Activated CD8-positive, alpha-beta memory T cell treated with anti-CD3 and anti-CD28 coated beads, Interleukin-2, amount 10 ng/mL, durations not matched to agents 7 days and 5 days (primary cell): ENCODE measurements at regions not wholly inside any gene's neighbourhood (a gene's known extent, or its start where the extent isn't known, plus 50 kb on each side); places are given as distances from the start of the nearest gene placed in this dataset.

ENCODE experiments used
- ATAC-seq: fragments of 150-1000 bp; cut with Tn5 transposase; one replicate; pipeline ENCODE4 v1.10.0; 2021; ENCODE audit warnings: moderate library complexity
- CTCF ChIA-PET: fragments of 350-600 bp; sonication (Branson Sonifier 250); formaldehyde crosslinking; loops from one replicate; lab custom pipeline; 2021; ENCODE audit warnings: antibody characterized with exemption; lab: Charles Lee
- DNase-seq: peaks from one replicate; pipeline ENCODE4 v3.0.0-alpha.2; 2020
- H3K27ac Mint-ChIP-seq: one replicate; pipeline ENCODE4 v1.8.0; 2021; ENCODE audit warnings: mild to moderate bottlenecking, mixed read lengths
- H3K27me3 Mint-ChIP-seq: one replicate; pipeline ENCODE4 v1.8.0; 2021; ENCODE audit warnings: mixed read lengths
- H3K36me3 Mint-ChIP-seq: one replicate; pipeline ENCODE4 v1.8.0; 2021; ENCODE audit warnings: mild to moderate bottlenecking, mixed read lengths
- H3K4me1 Mint-ChIP-seq: one replicate; pipeline ENCODE4 v1.8.0; 2021; ENCODE audit warnings: mixed read lengths
- H3K4me3 Mint-ChIP-seq: one replicate; pipeline ENCODE4 v1.8.0; 2021; ENCODE audit warnings: mild to moderate bottlenecking, moderate library complexity, mixed read lengths
- H3K9me3 Mint-ChIP-seq: one replicate; pipeline ENCODE4 v1.8.0; 2022; ENCODE audit warnings: low read depth, mixed read lengths

GRCh38 chr1:238672806-238673205 lies 713.6 kb upstream of the CHRM3 start:
- Mint-ChIP-seq H3K4me1 (no peaks in the 10 kb centered on the region), H3K4me3 (no peak overlapping the region), H3K27me3 (no peaks in the 10 kb centered on the region), H3K27ac (no peak overlapping the region), H3K9me3 (peaks cover 7% of the 10 kb centered on the region), H3K36me3 (no peaks in the 10 kb centered on the region)
- CTCF ChIA-PET, result no interaction called here
- DNase-seq (no peak), ATAC-seq (no peak)

GRCh38 chr1:238672262-238672661 lies 714.1 kb upstream of the CHRM3 start:
- DNase-seq, result no peak
- H3K27ac Mint-ChIP-seq, result no peak overlapping the region
- peaks cover 7% of the 10 kb centered on the region for H3K9me3 Mint-ChIP-seq
- no peak for ATAC-seq
- H3K27me3 Mint-ChIP-seq, result no peaks in the 10 kb centered on the region
- no peaks in the 10 kb centered on the region for H3K4me1 Mint-ChIP-seq
- no peak overlapping the region for H3K4me3 Mint-ChIP-seq
- CTCF ChIA-PET, result no interaction called here
- no peaks in the 10 kb centered on the region for H3K36me3 Mint-ChIP-seq

- H3K4me3 Mint-ChIP-seq, result no peak overlapping the region
- no peaks in the 10 kb centered on the region for H3K36me3 Mint-ChIP-seq
- H3K27me3 Mint-ChIP-seq, result no peaks in the 10 kb centered on the region
- no peak overlapping the region for H3K27ac Mint-ChIP-seq
- DNase-seq (no peak), ATAC-seq (no peak)
- H3K4me1 Mint-ChIP-seq, result no peaks in the 10 kb centered on the region
- CTCF ChIA-PET, result no interaction called here
- H3K9me3 Mint-ChIP-seq, result peaks cover 11% of the 10 kb centered on the region
These were observed 722.2 kb upstream of the CHRM3 start for GRCh38 chr1:238664139-238664538.

GRCh38 chr1:238660849-238661248 lies 725.5 kb upstream of the CHRM3 start:
- H3K4me3 Mint-ChIP-seq, result no peak overlapping the region
- H3K36me3 Mint-ChIP-seq, result no peaks in the 10 kb centered on the region
- H3K27ac Mint-ChIP-seq, result no peak overlapping the region
- H3K4me1 Mint-ChIP-seq, result no peaks in the 10 kb centered on the region
- peaks cover 7% of the 10 kb centered on the region for H3K9me3 Mint-ChIP-seq
- ATAC-seq (no peak), DNase-seq (no peak)
- CTCF ChIA-PET, result no interaction called here
- H3K27me3 Mint-ChIP-seq, result no peaks in the 10 kb centered on the region

GRCh38 chr1:238658763-238659162 lies 727.6 kb upstream of the CHRM3 start:
- H3K27ac Mint-ChIP-seq, result no peak overlapping the region
- H3K27me3 Mint-ChIP-seq, result no peaks in the 10 kb centered on the region
- peaks cover 10% of the 10 kb centered on the region for H3K9me3 Mint-ChIP-seq
- H3K36me3 Mint-ChIP-seq, result no peaks in the 10 kb centered on the region
- DNase-seq (no peak), ATAC-seq (no peak)
- CTCF ChIA-PET, result no interaction called here
- no peaks in the 10 kb centered on the region for H3K4me1 Mint-ChIP-seq
- no peak overlapping the region for H3K4me3 Mint-ChIP-seq

- DNase-seq (no peak), ATAC-seq (no peak)
- H3K27me3 Mint-ChIP-seq, result no peaks in the 10 kb centered on the region
- H3K4me3 Mint-ChIP-seq, result no peak overlapping the region
- H3K4me1 Mint-ChIP-seq, result no peaks in the 10 kb centered on the region
- no peak overlapping the region for H3K27ac Mint-ChIP-seq
- H3K36me3 Mint-ChIP-seq, result no peaks in the 10 kb centered on the region
- CTCF ChIA-PET, result no interaction called here
- H3K9me3 Mint-ChIP-seq, result peaks cover 3% of the 10 kb centered on the region
These were observed 732.6 kb upstream of the CHRM3 start for GRCh38 chr1:238653693-238654321.

GRCh38 chr1:238652346-238652968 lies 733.9 kb upstream of the CHRM3 start:
- no peak for DNase-seq
- peaks cover 3% of the 10 kb centered on the region for H3K9me3 Mint-ChIP-seq
- H3K27me3 Mint-ChIP-seq, result no peaks in the 10 kb centered on the region
- no peak for ATAC-seq
- no peak overlapping the region for H3K27ac Mint-ChIP-seq
- no peaks in the 10 kb centered on the region for H3K4me1 Mint-ChIP-seq
- CTCF ChIA-PET, result no interaction called here
- H3K36me3 Mint-ChIP-seq, result no peaks in the 10 kb centered on the region
- H3K4me3 Mint-ChIP-seq, result no peak overlapping the region

GRCh38 chr1:238649200-238649599 lies 737.2 kb upstream of the CHRM3 start:
- CTCF ChIA-PET, result no interaction called here
- DNase-seq (no peak), ATAC-seq (no peak)
- Mint-ChIP-seq H3K4me3 (no peak overlapping the region), H3K27me3 (no peaks in the 10 kb centered on the region), H3K9me3 (peaks cover 2% of the 10 kb centered on the region), H3K27ac (no peak overlapping the region), H3K36me3 (no peaks in the 10 kb centered on the region), H3K4me1 (no peaks in the 10 kb centered on the region)

- no peak for ATAC-seq
- H3K36me3 Mint-ChIP-seq, result no peaks in the 10 kb centered on the region
- peaks cover 2% of the 10 kb centered on the region for H3K9me3 Mint-ChIP-seq
- CTCF ChIA-PET, result no interaction called here
- H3K4me1 Mint-ChIP-seq, result no peaks in the 10 kb centered on the region
- no peak overlapping the region for H3K4me3 Mint-ChIP-seq
- DNase-seq, result no peak
- H3K27me3 Mint-ChIP-seq, result no peaks in the 10 kb centered on the region
- no peak overlapping the region for H3K27ac Mint-ChIP-seq
These were observed 737.6 kb upstream of the CHRM3 start for GRCh38 chr1:238648751-238649150.

GRCh38 chr1:238648296-238648695 lies 738.1 kb upstream of the CHRM3 start:
- Mint-ChIP-seq H3K4me1 (no peaks in the 10 kb centered on the region), H3K27me3 (no peaks in the 10 kb centered on the region), H3K4me3 (no peak overlapping the region), H3K27ac (no peak overlapping the region), H3K36me3 (no peaks in the 10 kb centered on the region), H3K9me3 (peaks cover 2% of the 10 kb centered on the region)
- ATAC-seq, result no peak
- CTCF ChIA-PET, result no interaction called here
- no peak for DNase-seq

GRCh38 chr1:238647877-238648276 lies 738.5 kb upstream of the CHRM3 start:
- DNase-seq (no peak), ATAC-seq (no peak)
- H3K36me3 Mint-ChIP-seq, result no peaks in the 10 kb centered on the region
- H3K27me3 Mint-ChIP-seq, result no peaks in the 10 kb centered on the region
- no peak overlapping the region for H3K4me3 Mint-ChIP-seq
- H3K9me3 Mint-ChIP-seq, result peaks cover 2% of the 10 kb centered on the region
- H3K27ac Mint-ChIP-seq, result no peak overlapping the region
- CTCF ChIA-PET, result no interaction called here
- no peaks in the 10 kb centered on the region for H3K4me1 Mint-ChIP-seq

GRCh38 chr1:238642231-238642630 lies 744.1 kb upstream of the CHRM3 start:
- H3K9me3 Mint-ChIP-seq, result peaks cover 4% of the 10 kb centered on the region
- no peak for ATAC-seq
- H3K27me3 Mint-ChIP-seq, result no peaks in the 10 kb centered on the region
- no peak overlapping the region for H3K27ac Mint-ChIP-seq
- H3K36me3 Mint-ChIP-seq, result no peaks in the 10 kb centered on the region
- no peak for DNase-seq
- no peaks in the 10 kb centered on the region for H3K4me1 Mint-ChIP-seq
- CTCF ChIA-PET, result no interaction called here
- H3K4me3 Mint-ChIP-seq, result no peak overlapping the region

- H3K27ac Mint-ChIP-seq, result no peak overlapping the region
- peaks cover 3% of the 10 kb centered on the region for H3K9me3 Mint-ChIP-seq
- no peaks in the 10 kb centered on the region for H3K4me1 Mint-ChIP-seq
- no peak for DNase-seq
- H3K4me3 Mint-ChIP-seq, result no peak overlapping the region
- no peaks in the 10 kb centered on the region for H3K27me3 Mint-ChIP-seq
- no peak for ATAC-seq
- CTCF ChIA-PET, result no interaction called here
- H3K36me3 Mint-ChIP-seq, result no peaks in the 10 kb centered on the region
These were observed 746.5 kb upstream of the CHRM3 start for GRCh38 chr1:238639861-238640260.

- no peaks in the 10 kb centered on the region for H3K4me1 Mint-ChIP-seq
- no peak overlapping the region for H3K4me3 Mint-ChIP-seq
- H3K36me3 Mint-ChIP-seq, result no peaks in the 10 kb centered on the region
- no peak for ATAC-seq
- CTCF ChIA-PET, result no interaction called here
- H3K27ac Mint-ChIP-seq, result no peak overlapping the region
- H3K9me3 Mint-ChIP-seq, result peaks cover 6% of the 10 kb centered on the region
- no peak for DNase-seq
- no peaks in the 10 kb centered on the region for H3K27me3 Mint-ChIP-seq
These were observed 737.4 kb upstream of the ZP4 start for GRCh38 chr1:238628110-238628509.
